ENCODE measurements at regions not wholly inside any gene's neighbourhood (a gene's known extent, or its start where the extent isn't known, plus 50 kb on each side); places are given as distances from the start of the nearest gene placed in this dataset.
"Not testable (repeated sequence)": the region's sequence is repeated elsewhere in the genome, so short reads cannot be mapped to it uniquely, and the experiment has no call there.

GRCh38 chr12:63508543-63508942 lies 159.8 kb downstream of the DPY19L2 start:
- no peak for DNase-seq (ENCODE audit: low read depth, low spot score)
- H3K27ac ChIP-seq, result no peak overlapping the region

GRCh38 chr12:63499567-63499966 lies 168.7 kb downstream of the DPY19L2 start:
- H3K27ac ChIP-seq, result no peak overlapping the region
- DNase-seq (ENCODE audit: low read depth, low spot score), result no peak

GRCh38 chr12:63498239-63498638 lies 170.1 kb downstream of the DPY19L2 start:
- DNase-seq (ENCODE audit: low read depth, low spot score), result no peak
- no peak overlapping the region for H3K27ac ChIP-seq

- no peak for DNase-seq (ENCODE audit: low read depth, low spot score)
- H3K27ac ChIP-seq, result no peak overlapping the region
Observed at GRCh38 chr12:63496654-63497053, 171.6 kb downstream of the DPY19L2 start.

- no peak for DNase-seq (ENCODE audit: low read depth, low spot score)
- no peak overlapping the region for H3K27ac ChIP-seq
Observed at GRCh38 chr12:63495974-63496373, 172.3 kb downstream of the DPY19L2 start.

- not testable (repeated sequence) for H3K27ac ChIP-seq
Observed at GRCh38 chr12:63493357-63493756, 174.9 kb downstream of the DPY19L2 start.

GRCh38 chr12:63480186-63480585 lies 188.1 kb downstream of the DPY19L2 start:
- DNase-seq (ENCODE audit: low read depth, low spot score), result no peak
- H3K27ac ChIP-seq, result no peak overlapping the region

More at GRCh38 chr12:63493357-63493756, 174.9 kb downstream of the DPY19L2 start:
- DNase-seq (ENCODE audit: low read depth, low spot score), result not testable (repeated sequence)

GRCh38 chr12:63470161-63470560 lies 198.1 kb downstream of the DPY19L2 start:
- DNase-seq (ENCODE audit: low read depth, low spot score), result no peak
- H3K27ac ChIP-seq, result no peak overlapping the region

- DNase-seq (ENCODE audit: low read depth, low spot score), result no peak
- no peak overlapping the region for H3K27ac ChIP-seq
Observed at GRCh38 chr12:63467951-63468350, 200.3 kb downstream of the DPY19L2 start.

- no peak for DNase-seq (ENCODE audit: low read depth, low spot score)
- H3K27ac ChIP-seq, result no peak overlapping the region
Observed at GRCh38 chr12:63457857-63458256, 210.4 kb downstream of the DPY19L2 start.

- H3K27ac ChIP-seq, result no peak overlapping the region
- no peak for DNase-seq (ENCODE audit: low read depth, low spot score)
Observed at GRCh38 chr12:63457428-63457827, 210.9 kb downstream of the DPY19L2 start.

GRCh38 chr12:63450816-63451215 lies 217.5 kb downstream of the DPY19L2 start:
- DNase-seq (ENCODE audit: low read depth, low spot score), result no peak
- no peak overlapping the region for H3K27ac ChIP-seq

- H3K27ac ChIP-seq, result no peak overlapping the region
- no peak for DNase-seq (ENCODE audit: low read depth, low spot score)
Observed at GRCh38 chr12:63450334-63450733, 218.0 kb downstream of the DPY19L2 start.

GRCh38 chr12:63445224-63445880 lies 222.9 kb downstream of the DPY19L2 start:
- DNase-seq (ENCODE audit: low read depth, low spot score), result no peak
- H3K27ac ChIP-seq, result no peak overlapping the region

- H3K27ac ChIP-seq, result no peak overlapping the region
- no peak for DNase-seq (ENCODE audit: low read depth, low spot score)
Observed at GRCh38 chr12:63440048-63440447, 228.2 kb downstream of the DPY19L2 start.

GRCh38 chr12:63434384-63434783 lies 233.9 kb downstream of the DPY19L2 start:
- not testable (repeated sequence) for H3K27ac ChIP-seq

GRCh38 chr12:63427969-63428368 lies 240.3 kb downstream of the DPY19L2 start:
- H3K27ac ChIP-seq; DNase-seq (ENCODE audit: low read depth, low spot score): not testable (repeated sequence)

More at GRCh38 chr12:63434384-63434783, 233.9 kb downstream of the DPY19L2 start:
- DNase-seq (ENCODE audit: low read depth, low spot score), result not testable (repeated sequence)

GRCh38 chr12:63427029-63427428 lies 241.3 kb downstream of the DPY19L2 start:
- not testable (repeated sequence) for H3K27ac ChIP-seq

GRCh38 chr12:63424671-63425070 lies 243.6 kb downstream of the DPY19L2 start:
- no peak overlapping the region for H3K27ac ChIP-seq
- no peak for DNase-seq (ENCODE audit: low read depth, low spot score)

More at GRCh38 chr12:63427029-63427428, 241.3 kb downstream of the DPY19L2 start:
- not testable (repeated sequence) for DNase-seq (ENCODE audit: low read depth, low spot score)

- DNase-seq (ENCODE audit: low read depth, low spot score), result no peak
- no peak overlapping the region for H3K27ac ChIP-seq
Observed at GRCh38 chr12:63423839-63424238, 244.5 kb downstream of the DPY19L2 start.

GRCh38 chr12:63420206-63420644 lies 248.1 kb downstream of the DPY19L2 start:
- DNase-seq (ENCODE audit: low read depth, low spot score), result no peak
- H3K27ac ChIP-seq, result no peak overlapping the region

- H3K27ac ChIP-seq, result no peak overlapping the region
- peak; percentile 39 for DNase-seq (ENCODE audit: low read depth, low spot score)
Observed at GRCh38 chr12:63419154-63419553, 249.1 kb downstream of the DPY19L2 start.
